ENCODE measurements at regions not wholly inside any gene's neighbourhood (a gene's known extent, or its start where the extent isn't known, plus 50 kb on each side); places are given as distances from the start of the nearest gene placed in this dataset.

GRCh38 chr10:128493811-128494210 is 367.6 kb upstream of the MKI67 start:
- no peak for TF ChIP-seq POLR2A (IDR thresholded peaks at IDR 0.05)
- no peak for TF ChIP-seq CTCF (IDR thresholded peaks at IDR 0.05)

Data from uterus (tissue), 2 donors.